ENCODE measurements at regions not wholly inside any gene's neighbourhood (a gene's known extent, or its start where the extent isn't known, plus 50 kb on each side); places are given as distances from the start of the nearest gene placed in this dataset.

DNA sequence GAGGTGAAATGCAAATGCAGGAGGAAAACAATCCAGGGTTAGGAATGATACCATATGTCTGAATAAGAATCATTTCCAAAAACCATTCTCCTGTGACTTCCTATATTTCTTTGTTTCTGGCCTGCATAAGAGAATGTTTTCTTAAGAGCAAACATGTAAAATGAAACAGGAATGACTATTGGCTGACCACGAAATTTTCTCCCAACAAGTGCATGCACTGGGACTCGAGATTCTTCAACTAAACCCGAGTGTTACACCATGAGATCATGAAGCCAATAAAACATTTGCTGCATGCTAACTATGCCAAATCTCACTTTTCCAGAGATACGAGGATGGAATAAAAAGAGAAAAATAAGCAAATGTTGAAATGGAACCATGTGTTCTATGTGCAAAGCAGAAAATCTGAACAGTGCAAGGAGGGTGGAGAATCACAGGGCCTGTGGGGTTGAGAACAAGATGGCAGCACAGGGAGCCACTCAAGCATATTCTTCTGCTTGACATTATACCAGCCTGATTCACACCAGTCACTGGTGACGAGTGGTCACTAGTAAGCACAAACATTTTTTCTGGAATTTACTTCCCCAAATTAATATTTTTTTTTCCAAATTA, 212.2 kb upstream of the FOXA2 start:
- TF ChIP-seq, protein P1, sequence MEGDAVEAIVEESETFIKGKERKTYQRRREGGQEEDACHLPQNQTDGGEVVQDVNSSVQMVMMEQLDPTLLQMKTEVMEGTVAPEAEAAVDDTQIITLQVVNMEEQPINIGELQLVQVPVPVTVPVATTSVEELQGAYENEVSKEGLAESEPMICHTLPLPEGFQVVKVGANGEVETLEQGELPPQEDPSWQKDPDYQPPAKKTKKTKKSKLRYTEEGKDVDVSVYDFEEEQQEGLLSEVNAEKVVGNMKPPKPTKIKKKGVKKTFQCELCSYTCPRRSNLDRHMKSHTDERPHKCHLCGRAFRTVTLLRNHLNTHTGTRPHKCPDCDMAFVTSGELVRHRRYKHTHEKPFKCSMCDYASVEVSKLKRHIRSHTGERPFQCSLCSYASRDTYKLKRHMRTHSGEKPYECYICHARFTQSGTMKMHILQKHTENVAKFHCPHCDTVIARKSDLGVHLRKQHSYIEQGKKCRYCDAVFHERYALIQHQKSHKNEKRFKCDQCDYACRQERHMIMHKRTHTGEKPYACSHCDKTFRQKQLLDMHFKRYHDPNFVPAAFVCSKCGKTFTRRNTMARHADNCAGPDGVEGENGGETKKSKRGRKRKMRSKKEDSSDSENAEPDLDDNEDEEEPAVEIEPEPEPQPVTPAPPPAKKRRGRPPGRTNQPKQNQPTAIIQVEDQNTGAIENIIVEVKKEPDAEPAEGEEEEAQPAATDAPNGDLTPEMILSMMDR (conservative IDR thresholded peaks at IDR 0.05; ENCODE audit: low read depth, low read length): no peak
- no peak for TF ChIP-seq EZH2 (IDR thresholded peaks at IDR 0.05; ENCODE audit: borderline replicate concordance, low read depth, low read length, poor library complexity, severe bottlenecking)
